ENCODE measurements at regions not wholly inside any gene's neighbourhood (a gene's known extent, or its start where the extent isn't known, plus 50 kb on each side); places are given as distances from the start of the nearest gene placed in this dataset.

DNA sequence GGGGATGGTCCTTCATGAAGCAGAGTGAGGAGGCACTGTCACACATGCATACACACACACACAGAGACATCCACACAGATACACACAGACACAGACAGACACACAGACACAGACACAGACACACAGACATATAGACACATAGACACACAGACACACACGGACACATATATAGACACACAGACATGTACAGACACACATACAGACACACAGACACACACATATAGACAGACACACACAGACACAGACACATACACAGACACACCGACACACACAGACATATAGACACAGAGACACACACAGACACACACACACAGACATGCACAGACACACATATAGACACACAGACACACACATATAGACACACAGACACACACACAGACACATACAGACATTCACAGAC lies 173.9 kb downstream of the URI1 start:
- H3K36me3 ChIP-seq: no peaks in the 10 kb centered on the region
- no peak overlapping the region for H3K27ac ChIP-seq
- WGBS, 2 donors (ENCODE audit: low coverage in 1 of 2): 100% methylated on average over 1 of the region's 2 CpGs
- no peak for TF ChIP-seq POLR2A (IDR thresholded peaks at IDR 0.05)
- no peak for TF ChIP-seq EP300 (IDR thresholded peaks at IDR 0.05)
- TF ChIP-seq, protein P1, sequence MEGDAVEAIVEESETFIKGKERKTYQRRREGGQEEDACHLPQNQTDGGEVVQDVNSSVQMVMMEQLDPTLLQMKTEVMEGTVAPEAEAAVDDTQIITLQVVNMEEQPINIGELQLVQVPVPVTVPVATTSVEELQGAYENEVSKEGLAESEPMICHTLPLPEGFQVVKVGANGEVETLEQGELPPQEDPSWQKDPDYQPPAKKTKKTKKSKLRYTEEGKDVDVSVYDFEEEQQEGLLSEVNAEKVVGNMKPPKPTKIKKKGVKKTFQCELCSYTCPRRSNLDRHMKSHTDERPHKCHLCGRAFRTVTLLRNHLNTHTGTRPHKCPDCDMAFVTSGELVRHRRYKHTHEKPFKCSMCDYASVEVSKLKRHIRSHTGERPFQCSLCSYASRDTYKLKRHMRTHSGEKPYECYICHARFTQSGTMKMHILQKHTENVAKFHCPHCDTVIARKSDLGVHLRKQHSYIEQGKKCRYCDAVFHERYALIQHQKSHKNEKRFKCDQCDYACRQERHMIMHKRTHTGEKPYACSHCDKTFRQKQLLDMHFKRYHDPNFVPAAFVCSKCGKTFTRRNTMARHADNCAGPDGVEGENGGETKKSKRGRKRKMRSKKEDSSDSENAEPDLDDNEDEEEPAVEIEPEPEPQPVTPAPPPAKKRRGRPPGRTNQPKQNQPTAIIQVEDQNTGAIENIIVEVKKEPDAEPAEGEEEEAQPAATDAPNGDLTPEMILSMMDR (IDR thresholded peaks at IDR 0.05): no peak
- no peak for TF ChIP-seq POLR2AphosphoS5 (IDR thresholded peaks at IDR 0.05)
- H3K4me3 ChIP-seq: no peak overlapping the region
- no peaks in the 10 kb centered on the region for H3K9me3 ChIP-seq
- no peak for ATAC-seq
- no peaks in the 10 kb centered on the region for H3K4me1 ChIP-seq
- peaks cover 51% of the 10 kb centered on the region for H3K27me3 ChIP-seq

DNA sequence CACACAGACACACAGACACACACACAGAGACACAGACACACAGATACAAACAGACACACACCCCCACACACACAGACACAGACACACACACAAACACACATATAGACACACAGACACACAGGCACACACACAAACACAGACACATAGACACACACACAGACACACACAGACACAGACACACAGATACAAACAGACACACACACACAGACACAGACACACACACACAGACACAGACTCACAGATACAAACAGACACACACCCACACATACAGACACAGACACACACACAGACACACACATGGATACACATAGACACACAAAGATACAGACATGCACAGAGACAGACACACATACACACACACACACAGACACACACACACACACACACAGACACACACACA lies 174.5 kb downstream of the URI1 start:
- Histone ChIP-seq H3K36me3 (no peaks in the 10 kb centered on the region), H3K4me3 (no peak overlapping the region), H3K4me1 (no peaks in the 10 kb centered on the region), H3K27ac (no peak overlapping the region), H3K9me3 (no peaks in the 10 kb centered on the region), H3K27me3 (peaks cover 51% of the 10 kb centered on the region)
- TF ChIP-seq, protein P1 (IDR thresholded peaks at IDR 0.05): no peak
- TF ChIP-seq EP300 (IDR thresholded peaks at IDR 0.05) (no peak), POLR2AphosphoS5 (IDR thresholded peaks at IDR 0.05) (no peak), POLR2A (IDR thresholded peaks at IDR 0.05) (no peak)
- no peak for ATAC-seq

DNA sequence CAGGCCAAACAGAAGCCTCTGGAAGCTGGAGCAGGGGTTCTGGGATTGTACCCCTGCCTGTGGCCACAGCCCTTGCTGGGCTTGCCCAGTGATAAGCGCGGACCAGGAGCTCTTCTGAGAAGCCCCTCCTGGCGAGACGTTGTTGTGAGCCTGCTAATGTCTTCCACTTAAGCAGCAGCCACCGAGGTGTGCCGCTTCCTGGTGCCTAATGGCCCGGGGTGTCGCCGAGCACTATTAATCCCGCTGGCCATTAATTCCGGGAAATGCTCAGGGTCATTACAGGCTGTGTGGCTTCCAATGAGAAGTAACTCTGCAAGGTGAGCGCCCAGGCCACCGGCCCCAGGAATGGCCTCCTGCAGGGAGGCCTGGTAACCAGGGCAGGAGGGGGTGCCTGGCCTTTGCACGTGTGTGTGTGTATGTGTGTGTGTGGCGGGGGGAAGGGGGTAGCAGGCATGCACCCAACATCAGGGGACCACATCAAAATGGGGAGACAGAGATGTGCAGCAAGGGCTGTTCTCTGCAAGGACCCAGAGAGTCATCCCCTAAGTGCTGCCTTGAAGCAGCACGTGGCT lies 175.0 kb downstream of the URI1 start:
- H3K4me1 ChIP-seq: no peaks in the 10 kb centered on the region
- TF ChIP-seq EP300 (IDR thresholded peaks at IDR 0.05): no peak
- 52 to 80% methylated on average over 1 to 2 of the region's 16 CpGs for WGBS, 2 donors (ENCODE audit: low coverage in 1 of 2)
- H3K36me3 ChIP-seq: no peaks in the 10 kb centered on the region
- H3K27ac ChIP-seq: no peak overlapping the region
- H3K4me3 ChIP-seq: no peak overlapping the region
- peaks cover 51% of the 10 kb centered on the region for H3K27me3 ChIP-seq
- no peak for ATAC-seq
- no peaks in the 10 kb centered on the region for H3K9me3 ChIP-seq

DNA sequence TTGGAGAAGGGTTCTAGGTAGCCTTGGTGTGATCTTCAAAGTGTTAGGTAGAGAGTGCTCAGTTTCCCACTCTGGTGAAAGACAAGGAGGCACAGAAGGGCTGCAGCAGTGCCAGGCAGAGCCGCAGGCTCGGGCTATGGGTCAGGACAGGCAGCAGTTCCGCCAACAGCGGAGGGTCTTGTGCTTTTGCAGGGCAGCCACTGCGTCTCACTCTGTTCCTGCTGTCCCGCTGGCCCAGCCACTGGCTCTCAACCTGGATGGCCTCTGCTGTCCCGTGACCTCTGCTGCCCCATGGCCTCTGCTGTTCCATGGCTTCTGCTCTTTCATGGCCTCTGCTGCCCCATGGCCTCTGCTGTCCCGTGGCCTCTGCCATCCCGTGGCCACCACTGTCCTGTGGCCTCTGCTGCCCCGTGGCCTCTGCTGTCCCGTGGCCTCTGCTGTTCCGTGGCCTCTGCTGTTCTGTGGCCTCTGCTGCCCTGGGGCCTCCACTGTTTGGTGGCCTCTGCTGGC lies 175.7 kb downstream of the URI1 start:
- Histone ChIP-seq H3K9me3 (no peaks in the 10 kb centered on the region), H3K27ac (no peak overlapping the region), H3K4me1 (no peaks in the 10 kb centered on the region), H3K4me3 (no peak overlapping the region), H3K36me3 (no peaks in the 10 kb centered on the region), H3K27me3 (peaks cover 51% of the 10 kb centered on the region)
- ATAC-seq: no peak
- WGBS, 2 donors (ENCODE audit: low coverage in 1 of 2): 92 to 93% methylated on average over 4 to 5 of the region's 12 CpGs
- TF ChIP-seq POLR2A (IDR thresholded peaks at IDR 0.05): no peak
- TF ChIP-seq POLR2AphosphoS5 (IDR thresholded peaks at IDR 0.05): no peak
- TF ChIP-seq, protein P1 (IDR thresholded peaks at IDR 0.05): no peak
- no peak for TF ChIP-seq EP300 (IDR thresholded peaks at IDR 0.05)

DNA sequence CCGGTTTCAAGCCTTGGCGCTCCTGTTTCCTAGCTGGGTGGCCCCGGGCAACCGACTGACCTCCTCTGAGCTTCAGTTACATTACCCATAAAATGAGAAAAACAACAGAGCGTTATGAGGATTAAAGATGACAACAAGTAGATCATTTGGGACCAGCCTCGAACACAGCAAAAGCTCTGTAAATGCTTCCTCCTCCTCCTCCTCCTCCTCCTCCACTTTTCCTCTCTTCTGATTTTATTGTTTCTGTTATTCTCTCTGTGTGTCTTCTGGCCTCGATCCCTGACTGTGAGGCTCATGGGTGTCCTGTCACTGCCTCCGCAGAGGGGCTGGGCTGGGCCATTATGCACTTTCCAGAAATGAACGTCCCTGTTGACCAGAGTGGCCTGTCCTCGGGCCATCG lies 176.2 kb downstream of the URI1 start:
- TF ChIP-seq EP300 (IDR thresholded peaks at IDR 0.05): no peak
- TF ChIP-seq, protein P1 (IDR thresholded peaks at IDR 0.05): no peak
- TF ChIP-seq POLR2AphosphoS5 (IDR thresholded peaks at IDR 0.05): no peak
- TF ChIP-seq POLR2A (IDR thresholded peaks at IDR 0.05): no peak
- Histone ChIP-seq H3K27ac (no peak overlapping the region), H3K9me3 (no peaks in the 10 kb centered on the region), H3K27me3 (peaks cover 54% of the 10 kb centered on the region), H3K4me3 (no peak overlapping the region), H3K4me1 (no peaks in the 10 kb centered on the region), H3K36me3 (no peaks in the 10 kb centered on the region)
- no peak for ATAC-seq
- 79 to 100% methylated on average over 2 to 9 of the region's 11 CpGs for WGBS, 2 donors (ENCODE audit: low coverage in 1 of 2)

All from gastroesophageal sphincter (tissue), 4 donors.